ENCODE measurements at regions not wholly inside any gene's neighbourhood (a gene's known extent, or its start where the extent isn't known, plus 50 kb on each side); places are given as distances from the start of the nearest gene placed in this dataset.

DNA sequence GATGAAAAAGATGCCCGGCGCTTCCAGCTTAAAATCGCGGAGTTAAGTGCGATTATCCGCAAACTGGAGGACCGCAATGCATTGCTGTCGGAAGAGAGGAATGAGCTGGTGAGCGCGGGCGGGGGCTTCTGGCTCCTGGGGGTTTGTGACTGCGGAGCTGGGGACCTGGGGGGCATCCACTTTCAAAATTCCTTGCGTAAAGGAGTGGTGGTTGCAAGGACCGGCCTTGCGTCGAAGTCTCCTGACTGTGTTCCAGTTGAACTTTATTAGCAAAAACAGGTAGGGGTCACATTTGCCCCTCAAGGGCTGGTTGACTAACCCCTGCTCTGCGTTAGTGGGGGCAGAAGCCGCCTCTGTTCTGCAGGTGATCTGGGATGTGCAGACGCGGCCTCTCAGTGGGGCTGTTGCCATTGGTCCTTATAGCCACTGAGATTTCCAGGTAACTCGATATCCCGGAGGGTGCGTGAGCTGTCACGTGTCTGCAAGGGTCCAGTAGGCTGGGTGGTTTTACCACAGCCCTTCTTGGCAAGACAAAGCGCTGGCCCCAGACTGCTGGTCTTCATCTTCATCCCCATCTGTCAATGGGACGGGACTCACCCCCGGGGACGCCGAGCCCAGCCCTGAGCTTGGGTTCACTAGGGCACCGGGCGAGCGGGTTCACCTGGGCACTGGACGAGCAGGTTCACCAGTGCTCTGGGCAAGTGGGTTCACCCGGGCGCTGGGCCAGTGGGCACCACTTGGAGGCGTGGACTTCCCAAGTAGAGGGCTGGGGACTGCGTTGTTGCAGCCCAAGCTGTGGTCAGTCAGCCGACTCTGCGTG lies 51.5 kb upstream of the DPYSL4 start:
- DNase-seq (ENCODE audit: low read depth, low spot score) = no peak

- no peak for DNase-seq (ENCODE audit: low read depth, low spot score)
These were observed 50.6 kb upstream of the DPYSL4 start for GRCh38 chr10:132136097-132136521.

DNA sequence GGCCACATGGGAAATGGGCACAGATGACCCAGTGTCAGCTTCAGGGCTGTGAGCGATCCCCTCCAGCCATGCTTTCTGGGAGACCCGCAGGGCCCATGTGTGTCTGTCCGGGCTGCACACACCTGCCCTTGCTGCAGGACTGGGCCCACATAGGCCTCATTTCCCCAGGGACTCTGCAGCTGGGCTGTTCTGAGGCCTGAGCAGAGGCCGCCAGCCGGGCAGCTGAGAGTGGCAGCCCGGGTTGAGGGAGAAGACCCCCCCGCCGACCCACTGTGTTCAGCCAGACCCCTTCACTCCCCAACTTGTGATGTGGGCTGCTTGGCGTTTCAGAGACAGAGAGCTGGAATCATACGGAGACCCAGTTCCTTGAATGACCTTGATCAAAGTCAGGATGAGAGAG lies 50.1 kb upstream of the DPYSL4 start:
- DNase-seq (ENCODE audit: low read depth, low spot score) = no peak
